K562 (cell line): ENCODE measurements at regions not wholly inside any gene's neighbourhood (a gene's known extent, or its start where the extent isn't known, plus 50 kb on each side); places are given as distances from the start of the nearest gene placed in this dataset.

Source experiments
- ATAC-seq: fragments of 200-7000 bp; cut with Tn5 transposase; 3 replicates; pipeline ENCODE4 v1.9.1; 2020; ENCODE audit warnings: moderate library complexity
- BruUV-seq: library from RNA; stranded (reverse); fragments of 400-500 nt; replicated peaks from 2 replicates; lab custom pipeline; 2021; lab: Mats Ljungman, UMichigan
- CTCF ChIA-PET: fragments of 300-600 bp; formaldehyde crosslinking; extraction: SDS; loops from one replicate; lab custom pipeline; 2021; ENCODE audit warnings: low intra/inter-chr PET ratio; lab: Yijun Ruan, JAX
- POLR2A ChIA-PET: fragments of 300-600, 350-650 bp; sonication (Branson Sonifier 250); formaldehyde crosslinking; extraction: SDS; loops from one replicate; lab custom pipeline; 2021; ENCODE audit warnings: antibody characterized with exemption, inconsistent platforms; lab: Yijun Ruan, JAX
- DNase-seq, 4 experiments: peaks; one replicate each; pipeline versions ENCODE4 v3.0.0 to v3.0.0-alpha.2; 2011 to 2018; ENCODE audit warnings: low spot score in 3 of 4, mixed read lengths in 3 of 4; ENCODE audit errors: extremely low read depth in 1 of 4
- FAIRE-seq: peaks from 2 replicates; lab custom pipeline; 2011; peaks lifted over from hg19 to GRCh38; lab: Jason Lieb, UNC
- H2AFZ ChIP-seq: 2 replicates; pipeline ENCODE4 v1.6.0; 2011; ENCODE audit warnings: low read depth, low read length, control low read depth, inconsistent platforms
- H3K27ac ChIP-seq: fragments of 200-600 bp; 3 replicates; pipeline ENCODE4 v1.8.0; 2011; ENCODE audit warnings: low read depth, mild to moderate bottlenecking, control low read depth, inconsistent platforms, low read length, moderate library complexity, mixed read lengths; ENCODE audit errors: extremely low read depth
- H3K27me3 ChIP-seq, 2 experiments: fragments of 300-600 bp in 1 of 2; 2 replicates in 1 of 2; 3 replicates in 1 of 2; pipeline versions ENCODE4 v1.6.0 to v1.8.0; 2011; ENCODE audit warnings: inconsistent platforms in 2 of 2, low read length in 2 of 2, mild to moderate bottlenecking in 1 of 2, mixed read lengths in 1 of 2, moderate library complexity in 1 of 2; ENCODE audit not compliant: control insufficient read depth in 2 of 2, insufficient read depth in 2 of 2
- H3K36me3 ChIP-seq: fragments of 300-600 bp; 3 replicates; pipeline ENCODE4 v1.8.0; 2011; ENCODE audit warnings: mild to moderate bottlenecking, low read length, inconsistent platforms; ENCODE audit not compliant: control insufficient read depth, insufficient read depth
- H3K4me1 ChIP-seq, 2 experiments: fragments of 200-600 bp in 1 of 2; replicated peaks in 1 of 2; 2 replicates in 1 of 2; 3 replicates in 1 of 2; pipeline versions ENCODE4 v1.5.1 to v1.8.0; 2011; ENCODE audit warnings: inconsistent platforms in 2 of 2, low read length in 2 of 2, mild to moderate bottlenecking in 1 of 2, mixed read lengths in 1 of 2, moderate library complexity in 1 of 2; ENCODE audit not compliant: control insufficient read depth in 2 of 2, insufficient read depth in 2 of 2
- H3K4me2 ChIP-seq: 2 replicates; pipeline ENCODE4 v1.6.1; 2011; ENCODE audit warnings: low read length, control low read depth, inconsistent platforms, mixed read lengths; ENCODE audit not compliant: insufficient read depth
- H3K4me3 ChIP-seq: fragments of 200-600 bp; sonication (generic), shearing (Covaris generic); 2 replicates; pipeline ENCODE4 v1.5.1; 2016; ENCODE audit warnings: control low read depth, inconsistent platforms
- H3K79me2 ChIP-seq: fragments of 200-600 bp; 3 replicates; pipeline ENCODE4 v1.8.0; 2011; ENCODE audit warnings: low read length, inconsistent platforms; ENCODE audit not compliant: control insufficient read depth, insufficient read depth
- H3K9ac ChIP-seq, 2 experiments: 2 replicates each; pipeline versions ENCODE4 v1.6.0 to v1.6.1; 2011; ENCODE audit warnings: low read depth in 2 of 2, low read length in 2 of 2, control low read depth in 1 of 2, inconsistent platforms in 1 of 2, mild to moderate bottlenecking in 1 of 2, mixed read lengths in 1 of 2; ENCODE audit not compliant: insufficient read depth in 1 of 2
- H3K9me1 ChIP-seq: one replicate; pipeline ENCODE4 v1.6.0; 2011; ENCODE audit warnings: inconsistent platforms, mild to moderate bottlenecking, low read length, moderate library complexity; ENCODE audit not compliant: control insufficient read depth, insufficient read depth
- H3K9me3 ChIP-seq: replicated peaks from 2 replicates; pipeline ENCODE4 v1.5.1; 2011; ENCODE audit warnings: low read depth, low read length, inconsistent platforms; ENCODE audit not compliant: control insufficient read depth, insufficient read depth
- H4K20me1 ChIP-seq: replicated peaks from 2 replicates; pipeline ENCODE4 v1.6.1; 2011; ENCODE audit warnings: low read length, inconsistent platforms, mixed read lengths; ENCODE audit not compliant: control insufficient read depth, insufficient read depth
- ARHGAP35 ChIP-seq: fragments of 450-650 bp; IDR thresholded peaks from 2 replicates; pipeline ENCODE4 v1.6.1; 2018; ENCODE audit not compliant: partially characterized antibody
- ARID1B ChIP-seq: fragments of 450-650 bp; IDR thresholded peaks from 2 replicates; pipeline ENCODE4 v1.6.1; 2016; ENCODE audit warnings: antibody characterized with exemption, mild to moderate bottlenecking, inconsistent platforms
- C11orf30 ChIP-seq: fragments of 450-650 bp; IDR thresholded peaks from 2 replicates; pipeline ENCODE4 v1.6.1; 2016; ENCODE audit warnings: low read depth, mild to moderate bottlenecking
- E2F5 ChIP-seq: sonication (generic); formaldehyde crosslinking; IDR thresholded peaks from 2 replicates; pipeline ENCODE4 v1.8.0; 2022; ENCODE audit warnings: mild to moderate bottlenecking, missing genetic modification reagents
- KDM5B ChIP-seq: fragments of 200-600 bp; sonication (generic); IDR thresholded peaks from 2 replicates; pipeline ENCODE4 v1.6.1; 2012; ENCODE audit warnings: low read depth, mild to moderate bottlenecking, moderate library complexity, low read length, control low read depth, inconsistent platforms; ENCODE audit not compliant: insufficient replicate concordance
- MAFG ChIP-seq: fragments of 450-650 bp; conservative IDR thresholded peaks from 2 replicates; pipeline ENCODE4 v1.6.1; 2016; ENCODE audit warnings: missing genetic modification characterization, missing compliant biosample characterization
- PML ChIP-seq: IDR thresholded peaks from 2 replicates; pipeline ENCODE4 v1.6.1; 2012; ENCODE audit warnings: low read length, inconsistent platforms
- SMARCA5 ChIP-seq: fragments of 450-650 bp; IDR thresholded peaks from 2 replicates; pipeline ENCODE4 v1.6.1; 2016
- SP1 ChIP-seq: sonication (generic); formaldehyde crosslinking; IDR thresholded peaks from 2 replicates; pipeline ENCODE4 v1.8.1; 2022; ENCODE audit warnings: mild to moderate bottlenecking, missing genetic modification reagents
- ZNF263 ChIP-seq: sonication (generic); formaldehyde crosslinking; IDR thresholded peaks from 2 replicates; pipeline ENCODE4 v1.8.0; 2022; ENCODE audit warnings: mild to moderate bottlenecking, missing genetic modification reagents, borderline replicate concordance
- ZNF445 ChIP-seq: fragments of 250-450 bp; sonication (Bioruptor Pico); IDR thresholded peaks from 2 replicates; pipeline ENCODE4 v1.4.0; 2020; ENCODE audit warnings: low read depth, mild to moderate bottlenecking, moderate library complexity
- WGBS: fragments of 100-300 bp; shearing (Covaris generic); methylation state at CpG from one replicate; pipeline ENCODE4 v1.1.6; 2016; ENCODE audit warnings: low coverage, mixed read lengths; ENCODE audit not compliant: insufficient coverage; ENCODE audit errors: missing lambda C conversion rate; 5-methylcytosine and 5-hydroxymethylcytosine counted together
- in situ Hi-C: fragments of 300-500 bp; cut with MboI; formaldehyde crosslinking; loops from 4 replicates; pipeline ENCODE4 v1.15.0; 2018; ENCODE audit warnings: inconsistent platforms, mixed read lengths
- intact Hi-C: fragments of 100-400 bp; cut with micrococcal nuclease; formaldehyde crosslinking; loops from 2 replicates; pipeline ENCODE4 v1.14.2; 2022
- TF ChIP-seq, protein P1 (sequence below): fragments of 200-400 bp; formaldehyde crosslinking; IDR thresholded peaks from 2 replicates; pipeline ENCODE4 v1.6.1; 2017; ENCODE audit warnings: mild to moderate bottlenecking, low read depth, low read length, moderate library complexity
- TF ChIP-seq, protein P2 (sequence below): fragments of 200-800 bp; sonication (Bioruptor generic); IDR thresholded peaks from 2 replicates; pipeline ENCODE4 v1.6.1; 2016; ENCODE audit warnings: missing genetic modification characterization, missing compliant biosample characterization

DNA sequence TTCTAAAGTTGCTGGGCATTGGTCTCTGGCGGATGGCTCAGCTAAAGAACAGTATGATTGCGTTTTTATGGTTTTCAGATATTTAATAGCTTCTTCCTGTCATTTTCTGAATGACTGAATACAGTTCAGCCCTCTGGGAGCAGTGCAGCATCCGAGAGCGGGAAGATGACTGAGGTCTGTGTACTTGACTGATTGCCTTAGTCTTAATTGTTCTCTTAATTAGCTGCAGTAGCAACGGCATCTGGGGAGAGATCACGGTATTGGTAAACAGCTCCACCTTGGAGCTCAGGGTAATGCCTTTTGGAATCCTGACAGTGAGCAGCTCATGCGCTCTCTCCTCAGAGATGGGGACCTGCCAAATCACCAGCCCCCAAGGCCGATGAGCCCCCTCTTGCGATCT is 481.4 kb upstream of the SPRED2 start:
- Histone ChIP-seq H4K20me1 (no peaks in the 10 kb centered on the region), H3K4me1 (no peaks in the 10 kb centered on the region; a peak in 1 of 5 replicates), H3K79me2 (no peaks in the 10 kb centered on the region), H3K27ac (no peak overlapping the region), H3K27me3 (no peaks in the 10 kb centered on the region), H3K9me3 (no peaks in the 10 kb centered on the region), H3K36me3 (no peaks in the 10 kb centered on the region)
- DNase-seq (no peak), ATAC-seq (no peak; the same call in 2 of the 3 replicates)
- intact Hi-C loops = loop anchor here (10.0 kb wide), 1 partner anchor 661 kb away; no protein-coding TSS in a partner anchor
- no TSS peak for BruUV-seq
- CTCF ChIA-PET = no interaction called here
- WGBS = 23% methylated on average over 9 of the region's 9 CpGs
- TF ChIP-seq PML (no peak), C11orf30 (no peak), MAFG (tag) (no peak), SP1 (CRISPR knock-in tag) (no peak), ZNF445 (CRISPR knock-in tag) (no peak), SMARCA5 (no peak), KDM5B (no peak), ZNF263 (CRISPR knock-in tag) (no peak), ARID1B (no peak), E2F5 (CRISPR knock-in tag) (no peak), ARHGAP35 (no peak)
- TF ChIP-seq, protein P1, sequence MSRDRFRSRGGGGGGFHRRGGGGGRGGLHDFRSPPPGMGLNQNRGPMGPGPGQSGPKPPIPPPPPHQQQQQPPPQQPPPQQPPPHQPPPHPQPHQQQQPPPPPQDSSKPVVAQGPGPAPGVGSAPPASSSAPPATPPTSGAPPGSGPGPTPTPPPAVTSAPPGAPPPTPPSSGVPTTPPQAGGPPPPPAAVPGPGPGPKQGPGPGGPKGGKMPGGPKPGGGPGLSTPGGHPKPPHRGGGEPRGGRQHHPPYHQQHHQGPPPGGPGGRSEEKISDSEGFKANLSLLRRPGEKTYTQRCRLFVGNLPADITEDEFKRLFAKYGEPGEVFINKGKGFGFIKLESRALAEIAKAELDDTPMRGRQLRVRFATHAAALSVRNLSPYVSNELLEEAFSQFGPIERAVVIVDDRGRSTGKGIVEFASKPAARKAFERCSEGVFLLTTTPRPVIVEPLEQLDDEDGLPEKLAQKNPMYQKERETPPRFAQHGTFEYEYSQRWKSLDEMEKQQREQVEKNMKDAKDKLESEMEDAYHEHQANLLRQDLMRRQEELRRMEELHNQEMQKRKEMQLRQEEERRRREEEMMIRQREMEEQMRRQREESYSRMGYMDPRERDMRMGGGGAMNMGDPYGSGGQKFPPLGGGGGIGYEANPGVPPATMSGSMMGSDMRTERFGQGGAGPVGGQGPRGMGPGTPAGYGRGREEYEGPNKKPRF = no peak
- TF ChIP-seq, protein P2, sequence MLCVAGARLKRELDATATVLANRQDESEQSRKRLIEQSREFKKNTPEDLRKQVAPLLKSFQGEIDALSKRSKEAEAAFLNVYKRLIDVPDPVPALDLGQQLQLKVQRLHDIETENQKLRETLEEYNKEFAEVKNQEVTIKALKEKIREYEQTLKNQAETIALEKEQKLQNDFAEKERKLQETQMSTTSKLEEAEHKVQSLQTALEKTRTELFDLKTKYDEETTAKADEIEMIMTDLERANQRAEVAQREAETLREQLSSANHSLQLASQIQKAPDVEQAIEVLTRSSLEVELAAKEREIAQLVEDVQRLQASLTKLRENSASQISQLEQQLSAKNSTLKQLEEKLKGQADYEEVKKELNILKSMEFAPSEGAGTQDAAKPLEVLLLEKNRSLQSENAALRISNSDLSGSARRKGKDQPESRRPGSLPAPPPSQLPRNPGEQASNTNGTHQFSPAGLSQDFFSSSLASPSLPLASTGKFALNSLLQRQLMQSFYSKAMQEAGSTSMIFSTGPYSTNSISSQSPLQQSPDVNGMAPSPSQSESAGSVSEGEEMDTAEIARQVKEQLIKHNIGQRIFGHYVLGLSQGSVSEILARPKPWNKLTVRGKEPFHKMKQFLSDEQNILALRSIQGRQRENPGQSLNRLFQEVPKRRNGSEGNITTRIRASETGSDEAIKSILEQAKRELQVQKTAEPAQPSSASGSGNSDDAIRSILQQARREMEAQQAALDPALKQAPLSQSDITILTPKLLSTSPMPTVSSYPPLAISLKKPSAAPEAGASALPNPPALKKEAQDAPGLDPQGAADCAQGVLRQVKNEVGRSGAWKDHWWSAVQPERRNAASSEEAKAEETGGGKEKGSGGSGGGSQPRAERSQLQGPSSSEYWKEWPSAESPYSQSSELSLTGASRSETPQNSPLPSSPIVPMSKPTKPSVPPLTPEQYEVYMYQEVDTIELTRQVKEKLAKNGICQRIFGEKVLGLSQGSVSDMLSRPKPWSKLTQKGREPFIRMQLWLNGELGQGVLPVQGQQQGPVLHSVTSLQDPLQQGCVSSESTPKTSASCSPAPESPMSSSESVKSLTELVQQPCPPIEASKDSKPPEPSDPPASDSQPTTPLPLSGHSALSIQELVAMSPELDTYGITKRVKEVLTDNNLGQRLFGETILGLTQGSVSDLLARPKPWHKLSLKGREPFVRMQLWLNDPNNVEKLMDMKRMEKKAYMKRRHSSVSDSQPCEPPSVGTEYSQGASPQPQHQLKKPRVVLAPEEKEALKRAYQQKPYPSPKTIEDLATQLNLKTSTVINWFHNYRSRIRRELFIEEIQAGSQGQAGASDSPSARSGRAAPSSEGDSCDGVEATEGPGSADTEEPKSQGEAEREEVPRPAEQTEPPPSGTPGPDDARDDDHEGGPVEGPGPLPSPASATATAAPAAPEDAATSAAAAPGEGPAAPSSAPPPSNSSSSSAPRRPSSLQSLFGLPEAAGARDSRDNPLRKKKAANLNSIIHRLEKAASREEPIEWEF = no peak
- TF ChIP-seq, all 486 proteins: peak for 0
- in situ Hi-C loops = no loop called here
- Histone ChIP-seq H3K4me2 (no peak overlapping the region), H2AFZ (peak overlapping the region; percentile 40; the same call in 1 of the 2 replicates), H3K9me1 (no peaks in the 10 kb centered on the region), H3K9ac (no peak overlapping the region), H3K4me3 (no peak overlapping the region)
- no peak for FAIRE-seq
- POLR2A ChIA-PET = interaction anchor here (0.9 kb wide), 1 partner anchor 14 kb away, joined by 3 read pairs; no protein-coding TSS in a partner anchor
